ENCODE measurements at regions not wholly inside any gene's neighbourhood (a gene's known extent, or its start where the extent isn't known, plus 50 kb on each side); places are given as distances from the start of the nearest gene placed in this dataset.

GRCh38 chr1:208741296-208741695, 497.1 kb upstream of the PLXNA2 start:
- H3K36me3 ChIP-seq (ENCODE audit: insufficient read depth, low read length), result no peaks in the 10 kb centered on the region
- no peak overlapping the region for H3K9ac ChIP-seq (ENCODE audit: low read depth, low read length, poor library complexity, severe bottlenecking)
- H3K9me3 ChIP-seq (ENCODE audit: insufficient read depth, low read depth, low read length), result no peaks in the 10 kb centered on the region
- no peaks in the 10 kb centered on the region for H3F3A ChIP-seq (ENCODE audit: low read depth)
- no peak overlapping the region for H2AFZ ChIP-seq (ENCODE audit: low read length)
- H3K79me2 ChIP-seq (ENCODE audit: insufficient read depth, low read length), result no peaks in the 10 kb centered on the region
- no peaks in the 10 kb centered on the region for H3K27me3 ChIP-seq (ENCODE audit: insufficient read depth, low read length, poor library complexity, severe bottlenecking)
- H3K4me3 ChIP-seq (ENCODE audit: low read length, poor library complexity, severe bottlenecking), result no peak overlapping the region
- H3K4me1 ChIP-seq (ENCODE audit: insufficient read depth, low read length, poor library complexity, severe bottlenecking), result no peaks in the 10 kb centered on the region
- no peaks in the 10 kb centered on the region for H3K9me2 ChIP-seq (replicated peaks; ENCODE audit: low read depth, low read length)
- H3K4me2 ChIP-seq (ENCODE audit: low read depth, low read length, poor library complexity, severe bottlenecking), result no peak overlapping the region
- no peaks in the 10 kb centered on the region for H4K20me1 ChIP-seq (ENCODE audit: insufficient read depth, low read length, poor library complexity, severe bottlenecking)
- no peak for TF ChIP-seq EZH2phosphoT487 (IDR thresholded peaks at IDR 0.05; ENCODE audit: borderline replicate concordance)
- no peak for TF ChIP-seq CTCF (conservative IDR thresholded peaks at IDR 0.05; ENCODE audit: low read length)

DNA sequence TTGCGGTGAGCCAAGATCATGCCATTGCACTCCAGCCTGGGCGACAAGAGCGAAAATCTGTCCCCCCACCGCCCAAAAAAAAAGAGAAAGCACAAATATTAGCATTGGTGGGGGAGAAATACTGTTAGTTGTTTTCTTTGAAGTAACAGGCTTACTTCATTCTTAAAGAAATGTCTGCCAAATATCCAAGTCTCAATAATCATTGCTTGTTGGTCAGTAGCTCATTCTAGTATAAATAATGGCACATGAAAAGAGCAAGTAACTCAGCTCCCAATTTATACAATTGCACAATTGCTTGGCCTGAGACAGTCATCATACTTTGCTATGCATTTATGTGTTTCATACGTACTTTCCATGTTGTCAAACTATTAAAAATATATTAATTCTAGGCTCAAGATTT, 499.2 kb upstream of the PLXNA2 start:
- H3K4me3 ChIP-seq (ENCODE audit: low read length, poor library complexity, severe bottlenecking), result no peak overlapping the region
- no peaks in the 10 kb centered on the region for H3K4me1 ChIP-seq (ENCODE audit: insufficient read depth, low read length, poor library complexity, severe bottlenecking)
- H3K4me2 ChIP-seq (ENCODE audit: low read depth, low read length, poor library complexity, severe bottlenecking), result no peak overlapping the region
- H3K9me3 ChIP-seq (ENCODE audit: insufficient read depth, low read depth, low read length), result no peaks in the 10 kb centered on the region
- no peaks in the 10 kb centered on the region for H3K9me2 ChIP-seq (replicated peaks; ENCODE audit: low read depth, low read length)
- H3K79me2 ChIP-seq (ENCODE audit: insufficient read depth, low read length), result no peaks in the 10 kb centered on the region
- no peak overlapping the region for H2AFZ ChIP-seq (ENCODE audit: low read length)
- no peak overlapping the region for H3K9ac ChIP-seq (ENCODE audit: low read depth, low read length, poor library complexity, severe bottlenecking)
- no peaks in the 10 kb centered on the region for H4K20me1 ChIP-seq (ENCODE audit: insufficient read depth, low read length, poor library complexity, severe bottlenecking)
- no peaks in the 10 kb centered on the region for H3K27me3 ChIP-seq (ENCODE audit: insufficient read depth, low read length, poor library complexity, severe bottlenecking)
- TF ChIP-seq CTCF (conservative IDR thresholded peaks at IDR 0.05; ENCODE audit: low read length), result no peak
- TF ChIP-seq EZH2phosphoT487 (IDR thresholded peaks at IDR 0.05; ENCODE audit: borderline replicate concordance), result no peak
- no peaks in the 10 kb centered on the region for H3F3A ChIP-seq (ENCODE audit: low read depth)
- no peaks in the 10 kb centered on the region for H3K36me3 ChIP-seq (ENCODE audit: insufficient read depth, low read length)

DNA sequence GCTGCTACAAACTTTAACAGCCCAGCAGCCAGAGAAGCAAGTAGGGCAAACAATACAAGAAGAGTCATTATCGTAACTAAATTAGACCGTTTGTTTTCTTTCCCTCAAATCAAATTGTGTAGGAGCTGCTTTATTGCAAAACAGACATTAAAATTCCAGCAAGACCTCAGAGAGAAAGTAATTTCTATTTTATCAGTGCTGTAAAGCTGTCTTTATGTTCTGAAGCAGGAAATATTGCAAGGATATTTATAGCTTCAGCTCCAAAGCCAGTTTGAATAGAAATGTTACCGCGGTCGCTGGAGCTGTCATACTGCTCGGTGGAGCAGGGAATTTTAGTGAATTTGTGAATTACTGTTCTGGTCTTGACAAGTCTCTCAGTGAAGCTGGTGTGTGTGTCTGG, 503.8 kb upstream of the PLXNA2 start:
- Histone ChIP-seq H3F3A (ENCODE audit: low read depth) (no peaks in the 10 kb centered on the region), H3K36me3 (ENCODE audit: insufficient read depth, low read length) (no peaks in the 10 kb centered on the region), H3K4me1 (ENCODE audit: insufficient read depth, low read length, poor library complexity, severe bottlenecking) (no peaks in the 10 kb centered on the region), H3K4me2 (ENCODE audit: low read depth, low read length, poor library complexity, severe bottlenecking) (no peak overlapping the region), H3K27me3 (ENCODE audit: insufficient read depth, low read length, poor library complexity, severe bottlenecking) (no peaks in the 10 kb centered on the region), H4K20me1 (ENCODE audit: insufficient read depth, low read length, poor library complexity, severe bottlenecking) (no peaks in the 10 kb centered on the region), H3K9me2 (replicated peaks; ENCODE audit: low read depth, low read length) (no peaks in the 10 kb centered on the region), H3K4me3 (ENCODE audit: low read length, poor library complexity, severe bottlenecking) (no peak overlapping the region), H3K79me2 (ENCODE audit: insufficient read depth, low read length) (no peaks in the 10 kb centered on the region), H2AFZ (ENCODE audit: low read length) (no peak overlapping the region), H3K9me3 (ENCODE audit: insufficient read depth, low read depth, low read length) (no peaks in the 10 kb centered on the region), H3K9ac (ENCODE audit: low read depth, low read length, poor library complexity, severe bottlenecking) (no peak overlapping the region)
- TF ChIP-seq EZH2phosphoT487 (IDR thresholded peaks at IDR 0.05; ENCODE audit: borderline replicate concordance), result no peak
- TF ChIP-seq CTCF (conservative IDR thresholded peaks at IDR 0.05; ENCODE audit: low read length), result no peak

All from Loucy (cell line).